Right atrium auricular region (tissue), 2 donors: ENCODE measurements at regions not wholly inside any gene's neighbourhood (a gene's known extent, or its start where the extent isn't known, plus 50 kb on each side); places are given as distances from the start of the nearest gene placed in this dataset.
A peak's percentile ranks its signal among the peaks of the same experiment; 100 is the strongest.

Experiments
- DNase-seq: peaks from one replicate; pipeline ENCODE4 v3.0.0-alpha.2; 2019; ENCODE audit warnings: low spot score
- H3K27ac ChIP-seq, 2 donors: fragments of 200-600 bp; sonication (generic); 1 replicate in 1 of 2; 2 replicates in 1 of 2; pipeline ENCODE4 v1.5.1; 2016 to 2019
- H3K27me3 ChIP-seq, 2 donors: fragments of 200-600 bp; sonication (generic); one replicate each; pipeline versions ENCODE4 v1.5.1 to v1.6.0; 2017 to 2019
- H3K36me3 ChIP-seq: fragments of 200-600 bp; sonication (generic); one replicate; pipeline ENCODE4 v1.5.1; 2016
- H3K4me1 ChIP-seq, 2 donors: fragments of 200-600 bp; sonication (generic); one replicate each; pipeline versions ENCODE4 v1.5.1 to v1.6.0; 2017 to 2019
- H3K4me3 ChIP-seq, 2 donors: fragments of 200-600 bp; sonication (generic); 1 replicate in 1 of 2; 2 replicates in 1 of 2; pipeline ENCODE4 v1.5.1; 2017 to 2019; ENCODE audit warnings: mild to moderate bottlenecking in 1 of 2, moderate library complexity in 1 of 2
- H3K9me3 ChIP-seq, 2 donors: fragments of 200-600 bp; sonication (generic); one replicate each; pipeline ENCODE4 v1.5.1; 2019
- TF ChIP-seq, protein P1 (sequence below), 2 donors: fragments of 200-600 bp; sonication (generic); IDR thresholded peaks; one replicate each; pipeline ENCODE4 v1.5.1; 2019; ENCODE audit warnings: antibody characterized with exemption in 2 of 2

DNA sequence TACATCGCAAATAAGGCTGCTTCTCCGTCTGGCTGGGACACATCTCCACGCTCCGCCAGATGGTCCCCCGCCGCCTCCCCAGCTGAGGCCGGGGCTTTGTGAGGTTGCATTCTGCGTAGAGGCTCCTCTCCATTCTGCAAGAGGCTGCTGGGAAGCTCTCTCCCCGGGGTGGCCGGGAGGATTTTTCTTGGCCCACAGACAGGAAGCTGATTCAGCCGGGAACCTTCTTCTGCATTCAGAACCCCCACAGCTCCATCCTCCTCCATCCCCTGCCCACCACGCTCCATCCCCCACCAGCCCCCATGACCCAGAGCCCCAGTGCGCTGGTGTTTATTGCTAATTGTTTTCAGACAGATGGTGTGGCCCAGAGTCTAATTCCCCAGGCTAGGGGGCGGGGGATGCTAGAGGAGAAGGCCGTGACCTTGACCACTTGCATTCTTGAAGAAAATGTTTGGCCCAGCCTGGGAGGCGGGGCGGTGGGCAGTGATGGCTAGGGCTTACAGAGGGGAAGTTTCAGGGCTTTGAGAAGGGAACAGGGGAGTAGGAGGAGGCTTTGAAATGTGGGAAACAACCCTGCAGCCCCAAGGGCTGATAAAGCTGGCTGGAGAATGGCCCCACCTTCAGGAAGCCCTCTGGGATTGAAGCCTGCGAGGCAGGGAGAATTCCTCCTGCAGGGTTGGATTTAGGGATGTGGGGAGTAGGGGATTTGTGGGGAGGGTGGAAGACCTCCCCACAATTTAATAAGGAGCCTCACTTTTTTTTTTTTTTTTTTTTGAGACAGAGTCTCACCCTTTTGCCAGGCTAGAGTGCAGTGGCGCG, 88.5 kb upstream of the NCOR2 start:
- H3K4me3 ChIP-seq: peak overlapping the region in 1 of 2 donors; percentile 12
- peaks cover 0 to 48% of the 10 kb centered on the region in 2 donors for H3K4me1 ChIP-seq
- TF ChIP-seq, protein P1, sequence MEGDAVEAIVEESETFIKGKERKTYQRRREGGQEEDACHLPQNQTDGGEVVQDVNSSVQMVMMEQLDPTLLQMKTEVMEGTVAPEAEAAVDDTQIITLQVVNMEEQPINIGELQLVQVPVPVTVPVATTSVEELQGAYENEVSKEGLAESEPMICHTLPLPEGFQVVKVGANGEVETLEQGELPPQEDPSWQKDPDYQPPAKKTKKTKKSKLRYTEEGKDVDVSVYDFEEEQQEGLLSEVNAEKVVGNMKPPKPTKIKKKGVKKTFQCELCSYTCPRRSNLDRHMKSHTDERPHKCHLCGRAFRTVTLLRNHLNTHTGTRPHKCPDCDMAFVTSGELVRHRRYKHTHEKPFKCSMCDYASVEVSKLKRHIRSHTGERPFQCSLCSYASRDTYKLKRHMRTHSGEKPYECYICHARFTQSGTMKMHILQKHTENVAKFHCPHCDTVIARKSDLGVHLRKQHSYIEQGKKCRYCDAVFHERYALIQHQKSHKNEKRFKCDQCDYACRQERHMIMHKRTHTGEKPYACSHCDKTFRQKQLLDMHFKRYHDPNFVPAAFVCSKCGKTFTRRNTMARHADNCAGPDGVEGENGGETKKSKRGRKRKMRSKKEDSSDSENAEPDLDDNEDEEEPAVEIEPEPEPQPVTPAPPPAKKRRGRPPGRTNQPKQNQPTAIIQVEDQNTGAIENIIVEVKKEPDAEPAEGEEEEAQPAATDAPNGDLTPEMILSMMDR (IDR thresholded peaks at IDR 0.05): no peak
- H3K9me3 ChIP-seq: no peaks in the 10 kb centered on the region
- no peaks in the 10 kb centered on the region for H3K36me3 ChIP-seq
- no peaks in the 10 kb centered on the region for H3K27me3 ChIP-seq
- peak; percentile 90 for DNase-seq
- peak overlapping the region; percentile 69 to 88 for H3K27ac ChIP-seq

DNA sequence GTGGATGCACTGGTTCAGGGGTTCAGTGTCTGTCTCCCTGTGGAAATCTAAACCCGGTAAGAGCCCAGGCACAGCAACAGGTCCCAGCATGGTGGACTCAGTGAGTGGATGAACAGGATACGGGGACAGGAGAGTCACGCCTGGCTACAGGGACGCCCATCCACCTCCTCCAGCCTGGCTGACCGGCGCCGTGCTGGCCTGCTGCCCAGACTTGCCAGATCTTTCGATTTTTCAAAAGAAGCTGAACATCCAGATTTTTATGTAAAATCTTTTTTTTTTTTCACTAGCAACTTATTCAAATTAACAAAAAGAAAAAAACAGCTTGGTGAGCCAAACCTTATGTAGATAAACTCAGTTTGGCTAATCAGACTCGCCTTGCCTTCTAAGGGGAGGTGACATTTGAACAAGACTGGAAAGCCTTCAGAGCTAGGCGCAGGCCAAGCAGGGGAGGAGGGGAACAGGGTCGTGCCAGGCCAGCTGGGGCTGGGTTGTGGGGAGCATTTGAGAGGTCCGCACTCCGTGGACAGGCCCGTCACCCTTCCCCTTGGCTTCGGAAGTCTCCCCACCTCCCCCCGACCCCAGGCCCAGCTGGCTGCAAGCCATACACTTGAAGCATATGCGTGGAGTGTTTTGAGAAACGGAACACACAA, 87.8 kb upstream of the NCOR2 start:
- H3K27me3 ChIP-seq: no peaks in the 10 kb centered on the region
- H3K36me3 ChIP-seq: no peaks in the 10 kb centered on the region
- DNase-seq: peak; percentile 83
- TF ChIP-seq, protein P1 (IDR thresholded peaks at IDR 0.05): no peak
- peak overlapping the region; percentile 69 to 88 for H3K27ac ChIP-seq
- peak overlapping the region in 1 of 2 donors; percentile 12 for H3K4me3 ChIP-seq
- H3K4me1 ChIP-seq: peaks cover 0 to 48% of the 10 kb centered on the region in 2 donors
- no peaks in the 10 kb centered on the region for H3K9me3 ChIP-seq

DNA sequence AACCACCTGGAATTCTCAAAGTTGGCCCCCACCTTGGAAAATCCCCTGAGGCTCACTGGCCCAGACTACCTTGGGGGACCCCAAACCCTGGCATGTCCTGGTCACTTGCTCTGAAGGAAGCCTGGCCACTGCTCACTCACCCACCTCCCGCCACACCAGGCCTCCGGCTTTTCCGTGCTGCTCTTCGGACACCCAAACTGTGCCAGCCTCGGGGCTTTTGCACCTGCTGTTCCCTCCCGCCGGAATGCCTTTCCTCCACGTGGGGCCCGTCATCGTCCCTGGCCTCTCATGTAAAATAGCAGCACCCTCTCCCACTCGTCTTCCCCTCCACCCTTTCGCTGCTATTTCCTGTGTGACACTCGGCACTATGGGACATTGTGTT, 87.2 kb upstream of the NCOR2 start:
- TF ChIP-seq, protein P1 (IDR thresholded peaks at IDR 0.05): no peak
- H3K4me3 ChIP-seq: peak overlapping the region in 1 of 2 donors; percentile 12
- DNase-seq: no peak
- no peaks in the 10 kb centered on the region for H3K27me3 ChIP-seq
- H3K4me1 ChIP-seq: peaks cover 0 to 48% of the 10 kb centered on the region in 2 donors
- no peaks in the 10 kb centered on the region for H3K36me3 ChIP-seq
- H3K27ac ChIP-seq: peak overlapping the region; percentile 69 to 88
- no peaks in the 10 kb centered on the region for H3K9me3 ChIP-seq

DNA sequence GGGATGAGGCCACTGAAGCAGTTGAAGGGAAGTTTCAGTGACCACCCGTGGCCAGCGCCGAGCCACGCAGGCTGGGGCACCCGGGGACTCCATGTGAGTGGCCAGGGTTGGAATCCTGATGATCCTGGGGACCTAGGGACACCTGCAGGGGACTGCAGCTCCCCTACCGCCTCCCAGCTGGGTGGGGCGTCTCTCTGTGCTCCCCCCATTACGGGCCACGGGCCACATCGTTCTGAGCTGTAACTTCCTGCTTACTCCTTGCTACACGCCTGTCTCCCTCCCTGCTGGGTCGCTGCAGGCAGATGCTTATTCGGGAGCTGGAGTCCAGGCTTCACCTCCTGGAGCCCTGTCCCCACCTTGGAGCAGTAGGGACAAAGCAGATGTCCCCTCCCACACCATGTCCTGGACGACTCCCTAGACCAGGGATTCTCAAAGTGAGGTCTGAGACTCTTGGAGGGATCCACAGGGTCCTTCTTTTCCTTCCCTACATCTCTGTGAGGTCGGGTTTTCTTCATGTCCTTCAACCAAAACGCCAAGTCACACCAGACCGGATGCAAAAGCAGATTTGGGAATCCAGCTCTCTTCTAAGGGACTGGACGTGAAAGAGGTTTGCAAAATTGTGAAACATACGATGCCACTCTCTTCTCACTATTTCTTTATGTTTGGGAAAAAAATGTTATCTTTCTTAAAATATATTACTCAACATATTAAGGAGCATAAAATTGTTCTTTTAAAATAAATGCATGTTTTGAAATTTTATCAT, 85.9 kb upstream of the NCOR2 start:
- H3K9me3 ChIP-seq: peaks cover 0 to 12% of the 10 kb centered on the region in 2 donors
- H3K4me1 ChIP-seq: peaks cover 0 to 48% of the 10 kb centered on the region in 2 donors
- no peak for DNase-seq
- no peak overlapping the region for H3K4me3 ChIP-seq
- TF ChIP-seq, protein P1 (IDR thresholded peaks at IDR 0.05): no peak
- peak overlapping the region; percentile 18 to 51 for H3K27ac ChIP-seq
- no peaks in the 10 kb centered on the region for H3K36me3 ChIP-seq
- no peaks in the 10 kb centered on the region for H3K27me3 ChIP-seq

DNA sequence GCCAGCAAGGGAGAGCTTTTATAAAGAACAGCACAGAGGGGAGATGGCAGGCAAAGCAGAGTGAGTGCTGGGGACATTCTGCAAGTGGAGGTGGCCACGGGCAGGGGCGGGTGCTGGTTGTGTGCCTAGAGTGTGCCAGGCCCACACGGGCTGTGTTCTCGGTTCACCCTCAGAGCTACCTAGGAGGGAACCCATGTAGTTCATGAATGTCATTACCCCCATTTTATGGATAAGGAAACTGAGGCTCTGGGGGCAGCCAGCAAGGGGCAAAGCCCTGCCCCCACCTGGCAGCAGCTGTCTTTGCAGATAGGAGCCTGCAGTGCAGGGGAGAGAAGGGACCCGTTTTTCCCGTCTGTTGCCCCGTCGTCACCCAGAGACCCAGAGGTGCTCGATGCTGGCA, 85.2 kb upstream of the NCOR2 start:
- H3K27ac ChIP-seq: peak overlapping the region; percentile 18 to 51
- H3K4me1 ChIP-seq: peaks cover 0 to 48% of the 10 kb centered on the region in 2 donors
- TF ChIP-seq, protein P1 (IDR thresholded peaks at IDR 0.05): no peak
- H3K4me3 ChIP-seq: no peak overlapping the region
- peaks cover 0 to 15% of the 10 kb centered on the region in 2 donors for H3K9me3 ChIP-seq
- no peaks in the 10 kb centered on the region for H3K27me3 ChIP-seq
- no peak for DNase-seq
- H3K36me3 ChIP-seq: no peaks in the 10 kb centered on the region
